ENCODE measurements at regions not wholly inside any gene's neighbourhood (a gene's known extent, or its start where the extent isn't known, plus 50 kb on each side); places are given as distances from the start of the nearest gene placed in this dataset.
A peak's percentile ranks its signal among the peaks of the same experiment; 100 is the strongest.

- no peak for ATAC-seq
- peak in 1 of 3 donors; percentile 13 for DNase-seq
- 85% methylated on average over 8 of the region's 9 CpGs for WGBS (ENCODE audit: insufficient coverage, low coverage, low lambda C conversion rate, missing lambda C conversion rate)
- Histone ChIP-seq H3K4me1 (no peaks in the 10 kb centered on the region), H3K27me3 (no peaks in the 10 kb centered on the region), H3K27ac (no peak overlapping the region), H3K9me3 (no peaks in the 10 kb centered on the region), H3K4me3 (no peak overlapping the region), H3K36me3 (no peaks in the 10 kb centered on the region)
- intact Hi-C loops (cut with DNase I), result no loop called here
- TF ChIP-seq POLR2A (IDR thresholded peaks at IDR 0.05), result no peak
- no peak for TF ChIP-seq CTCF (IDR thresholded peaks at IDR 0.05)
Measured at GRCh38 chr2:3138621-3139020, 239.0 kb downstream of the EIPR1 start.

GRCh38 chr2:3137651-3138300 is 239.8 kb downstream of the EIPR1 start:
- H3K27ac ChIP-seq, result no peak overlapping the region
- 89% methylated on average over 4 of the region's 5 CpGs for WGBS (ENCODE audit: insufficient coverage, low coverage, low lambda C conversion rate, missing lambda C conversion rate)

GRCh38 chr2:3135676-3136075 is 241.9 kb downstream of the EIPR1 start:
- no peak overlapping the region for H3K4me3 ChIP-seq
- no peaks in the 10 kb centered on the region for H3K9me3 ChIP-seq
- H3K4me1 ChIP-seq, result no peaks in the 10 kb centered on the region
- no peaks in the 10 kb centered on the region for H3K36me3 ChIP-seq
- intact Hi-C loops (cut with DNase I), result no loop called here
- 67% methylated on average over 5 of the region's 5 CpGs for WGBS (ENCODE audit: insufficient coverage, low coverage, low lambda C conversion rate, missing lambda C conversion rate)
- TF ChIP-seq POLR2A (IDR thresholded peaks at IDR 0.05), result no peak
- TF ChIP-seq CTCF (IDR thresholded peaks at IDR 0.05), result no peak
- ATAC-seq (no peak), DNase-seq (no peak)
- H3K27ac ChIP-seq, result no peak overlapping the region
- no peaks in the 10 kb centered on the region for H3K27me3 ChIP-seq

More at GRCh38 chr2:3137651-3138300, 239.8 kb downstream of the EIPR1 start:
- DNase-seq (peak in 1 of 3 donors; percentile 3), ATAC-seq (no peak)
- H3K4me1 ChIP-seq, result no peaks in the 10 kb centered on the region
- no peaks in the 10 kb centered on the region for H3K27me3 ChIP-seq
- TF ChIP-seq CTCF (IDR thresholded peaks at IDR 0.05) (no peak), POLR2A (IDR thresholded peaks at IDR 0.05) (no peak)
- no peaks in the 10 kb centered on the region for H3K36me3 ChIP-seq
- no peak overlapping the region for H3K4me3 ChIP-seq
- H3K9me3 ChIP-seq, result no peaks in the 10 kb centered on the region
- intact Hi-C loops (cut with DNase I), result no loop called here

- intact Hi-C loops (cut with DNase I), result no loop called here
- Histone ChIP-seq H3K4me3 (no peak overlapping the region), H3K27me3 (no peaks in the 10 kb centered on the region), H3K27ac (no peak overlapping the region), H3K9me3 (no peaks in the 10 kb centered on the region), H3K4me1 (no peaks in the 10 kb centered on the region), H3K36me3 (no peaks in the 10 kb centered on the region)
- DNase-seq, result peak in 2 of 3 donors; percentile 30 to 37
- 84% methylated on average over 8 of the region's 14 CpGs for WGBS (ENCODE audit: insufficient coverage, low coverage, low lambda C conversion rate, missing lambda C conversion rate)
- no peak for TF ChIP-seq POLR2A (IDR thresholded peaks at IDR 0.05)
- no peak for ATAC-seq
Measured at GRCh38 chr2:3134026-3134571, 243.5 kb downstream of the EIPR1 start.

GRCh38 chr2:3132966-3133365 is 244.7 kb downstream of the EIPR1 start:
- intact Hi-C loops (cut with DNase I), result no loop called here
- ATAC-seq (no peak), DNase-seq (peak in 2 of 3 donors; percentile 8 to 13)
- H3K27ac ChIP-seq, result no peak overlapping the region
- H3K4me3 ChIP-seq, result no peak overlapping the region
- no peak for TF ChIP-seq CTCF (IDR thresholded peaks at IDR 0.05)
- no peak for TF ChIP-seq POLR2A (IDR thresholded peaks at IDR 0.05)
- 80% methylated on average over 9 of the region's 11 CpGs for WGBS (ENCODE audit: insufficient coverage, low coverage, low lambda C conversion rate, missing lambda C conversion rate)
- H3K4me1 ChIP-seq, result no peaks in the 10 kb centered on the region
- H3K9me3 ChIP-seq, result no peaks in the 10 kb centered on the region
- no peaks in the 10 kb centered on the region for H3K27me3 ChIP-seq
- no peaks in the 10 kb centered on the region for H3K36me3 ChIP-seq

Measured in right lobe of liver (tissue), 6 donors.